ENCODE measurements at regions not wholly inside any gene's neighbourhood (a gene's known extent, or its start where the extent isn't known, plus 50 kb on each side); places are given as distances from the start of the nearest gene placed in this dataset.
"Not testable (repeated sequence)": the region's sequence is repeated elsewhere in the genome, so short reads cannot be mapped to it uniquely, and the experiment has no call there.

DNA sequence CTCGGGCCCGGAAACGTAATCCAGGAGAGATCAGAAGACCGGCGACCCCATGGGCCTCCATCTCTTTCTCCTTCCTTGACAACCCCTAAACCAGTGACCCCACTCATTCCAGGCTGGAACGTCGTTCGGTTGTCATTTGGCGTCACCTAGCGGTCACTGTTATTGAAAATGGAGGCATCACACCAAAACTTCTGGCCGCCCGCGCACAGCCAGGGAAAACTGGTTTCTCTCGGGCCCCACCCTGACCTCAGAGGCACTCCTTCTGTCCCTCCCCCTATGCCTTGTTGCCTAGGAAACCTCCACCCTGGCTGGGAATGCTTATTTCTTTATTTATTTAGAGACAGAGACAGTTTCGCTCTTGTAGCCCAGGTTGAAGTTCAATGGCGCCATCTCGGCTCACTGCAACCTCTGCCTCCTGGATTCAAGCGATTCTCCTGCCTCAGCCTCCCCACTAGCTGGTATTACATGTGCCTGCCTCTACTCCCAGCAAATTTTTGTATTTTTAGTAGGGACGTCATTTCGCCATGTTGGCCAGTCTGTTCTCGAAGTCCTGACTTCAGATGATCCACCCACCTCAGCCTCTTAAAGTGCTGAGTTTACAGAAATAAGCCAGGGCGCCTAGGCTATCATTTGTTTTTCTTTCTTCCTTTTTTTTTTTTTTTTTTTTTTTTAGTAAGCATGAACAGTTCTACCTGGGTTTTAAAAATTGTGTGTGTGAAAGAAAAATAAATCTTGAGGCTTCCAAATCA is 2144.1 kb upstream of the TPTE start:
- H3K4me3 Mint-ChIP-seq, H3K27me3 Mint-ChIP-seq, DNase-seq, H3K9me3 Mint-ChIP-seq, H3K4me1 Mint-ChIP-seq, H3K27ac Mint-ChIP-seq: not testable (repeated sequence)
- ATAC-seq: peak; percentile 73

GRCh38 chr21:8380419-8381079 is 2140.8 kb upstream of the TPTE start:
- H3K4me3 Mint-ChIP-seq, DNase-seq, H3K27ac Mint-ChIP-seq, H3K9me3 Mint-ChIP-seq, H3K27me3 Mint-ChIP-seq, H3K4me1 Mint-ChIP-seq: not testable (repeated sequence)
- peak; percentile 55 for ATAC-seq

DNA sequence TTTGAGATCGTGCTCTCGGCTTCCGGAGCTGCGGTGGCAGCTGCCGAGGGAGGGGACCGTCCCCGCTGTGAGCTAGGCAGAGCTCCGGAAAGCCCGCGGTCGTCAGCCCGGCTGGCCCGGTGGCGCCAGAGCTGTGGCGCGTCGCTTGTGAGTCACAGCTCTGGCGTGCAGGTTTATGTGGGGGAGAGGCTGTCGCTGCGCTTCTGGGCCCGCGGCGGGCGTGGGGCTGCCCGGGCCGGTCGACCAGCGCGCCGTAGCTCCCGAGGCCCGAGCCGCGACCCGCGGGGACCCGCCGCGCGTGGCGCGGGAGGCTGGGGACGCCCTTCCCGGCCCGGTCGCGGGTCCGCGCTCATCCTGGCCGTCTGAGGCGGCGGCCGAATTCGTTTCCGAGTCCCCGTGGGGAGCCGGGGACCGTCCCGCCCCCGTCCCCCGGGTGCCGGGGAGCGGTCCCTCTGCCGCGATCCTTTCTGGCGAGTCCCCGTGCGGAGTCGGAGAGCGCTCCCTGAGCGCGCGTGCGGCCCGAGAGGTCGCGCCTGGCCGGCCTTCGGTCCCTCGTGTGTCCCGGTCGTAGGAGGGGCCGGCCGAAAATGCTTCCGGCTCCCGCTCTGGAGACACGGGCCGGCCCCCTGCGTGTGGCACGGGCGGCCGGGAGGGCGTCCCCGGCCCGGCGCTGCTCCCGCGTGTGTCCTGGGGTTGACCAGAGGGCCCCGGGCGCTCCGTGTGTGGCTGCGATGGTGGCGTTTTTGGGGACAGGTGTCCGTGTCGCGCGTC is 2133.0 kb upstream of the TPTE start:
- not testable (repeated sequence) for H3K27ac Mint-ChIP-seq, H3K9me3 Mint-ChIP-seq, H3K4me1 Mint-ChIP-seq, H3K27me3 Mint-ChIP-seq, H3K4me3 Mint-ChIP-seq, DNase-seq
- ATAC-seq: peak; percentile 100

- not testable (repeated sequence) for H3K27ac Mint-ChIP-seq, H3K4me3 Mint-ChIP-seq, H3K4me1 Mint-ChIP-seq, DNase-seq, ATAC-seq, H3K27me3 Mint-ChIP-seq, H3K9me3 Mint-ChIP-seq
Observed at GRCh38 chr21:8388940-8389238, 2132.5 kb upstream of the TPTE start.

DNA sequence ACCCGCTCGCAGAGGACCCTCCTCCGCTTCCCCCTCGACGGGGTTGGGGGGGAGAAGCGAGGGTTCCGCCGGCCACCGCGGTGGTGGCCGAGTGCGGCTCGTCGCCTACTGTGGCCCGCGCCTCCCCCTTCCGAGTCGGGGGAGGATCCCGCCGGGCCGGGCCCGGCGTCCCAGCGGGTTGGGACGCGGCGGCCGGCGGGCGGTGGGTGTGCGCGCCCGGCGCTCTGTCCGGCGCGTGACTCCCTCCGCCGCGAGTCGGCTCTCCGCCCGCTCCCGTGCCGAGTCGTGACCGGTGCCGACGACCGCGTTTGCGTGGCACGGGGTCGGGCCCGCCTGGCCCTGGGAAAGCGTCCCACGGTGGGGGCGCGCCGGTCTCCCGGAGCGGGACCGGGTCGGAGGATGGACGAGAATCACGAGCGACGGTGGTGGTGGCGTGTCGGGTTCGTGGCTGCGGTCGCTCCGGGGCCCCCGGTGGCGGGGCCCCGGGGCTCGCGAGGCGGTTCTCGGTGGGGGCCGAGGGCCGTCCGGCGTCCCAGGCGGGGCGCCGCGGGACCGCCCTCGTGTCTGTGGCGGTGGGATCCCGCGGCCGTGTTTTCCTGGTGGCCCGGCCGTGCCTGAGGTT is 2130.7 kb upstream of the TPTE start:
- not testable (repeated sequence) for H3K4me3 Mint-ChIP-seq, H3K27ac Mint-ChIP-seq, H3K27me3 Mint-ChIP-seq, H3K4me1 Mint-ChIP-seq, H3K9me3 Mint-ChIP-seq, DNase-seq, ATAC-seq

GRCh38 chr21:8394380-8394779 is 2127.0 kb upstream of the TPTE start:
- H3K9me3 Mint-ChIP-seq, ATAC-seq, H3K4me3 Mint-ChIP-seq, H3K27me3 Mint-ChIP-seq, H3K4me1 Mint-ChIP-seq, DNase-seq, H3K27ac Mint-ChIP-seq: not testable (repeated sequence)

GRCh38 chr21:8395992-8396391 is 2125.4 kb upstream of the TPTE start:
- H3K9me3 Mint-ChIP-seq, H3K4me1 Mint-ChIP-seq, ATAC-seq, H3K27me3 Mint-ChIP-seq, H3K27ac Mint-ChIP-seq, DNase-seq, H3K4me3 Mint-ChIP-seq: not testable (repeated sequence)

- H3K27me3 Mint-ChIP-seq, H3K9me3 Mint-ChIP-seq, H3K4me1 Mint-ChIP-seq, H3K4me3 Mint-ChIP-seq, H3K27ac Mint-ChIP-seq, ATAC-seq, DNase-seq: not testable (repeated sequence)
Observed at GRCh38 chr21:8398870-8399437, 2122.4 kb upstream of the TPTE start.

- H3K9me3 Mint-ChIP-seq, H3K4me3 Mint-ChIP-seq, H3K4me1 Mint-ChIP-seq, ATAC-seq, H3K27me3 Mint-ChIP-seq, DNase-seq, H3K27ac Mint-ChIP-seq: not testable (repeated sequence)
Observed at GRCh38 chr21:8399866-8400265, 2121.5 kb upstream of the TPTE start.

DNA sequence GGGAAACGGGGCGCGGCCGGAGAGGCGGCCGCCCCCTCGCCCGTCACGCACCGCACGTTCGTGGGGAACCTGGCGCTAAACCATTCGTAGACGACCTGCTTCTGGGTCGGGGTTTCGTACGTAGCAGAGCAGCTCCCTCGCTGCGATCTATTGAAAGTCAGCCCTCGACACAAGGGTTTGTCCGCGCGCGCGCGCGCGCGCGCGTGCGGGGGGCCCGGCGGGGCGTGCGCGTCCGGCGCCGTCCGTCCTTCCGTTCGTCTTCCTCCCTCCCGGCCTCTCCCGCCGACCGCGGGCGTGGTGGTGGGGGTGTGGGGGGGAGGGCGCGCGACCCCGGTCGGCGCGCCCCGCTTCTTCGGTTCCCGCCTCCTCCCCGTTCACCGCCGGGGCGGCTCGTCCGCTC is 2119.6 kb upstream of the TPTE start:
- not testable (repeated sequence) for ATAC-seq, DNase-seq, H3K27me3 Mint-ChIP-seq, H3K4me1 Mint-ChIP-seq, H3K4me3 Mint-ChIP-seq, H3K9me3 Mint-ChIP-seq, H3K27ac Mint-ChIP-seq

- not testable (repeated sequence) for H3K4me3 Mint-ChIP-seq, H3K9me3 Mint-ChIP-seq, ATAC-seq
Observed at GRCh38 chr21:8406331-8406730, 2115.1 kb upstream of the TPTE start.

GRCh38 chr21:8411139-8411671 is 2110.2 kb upstream of the TPTE start:
- not testable (repeated sequence) for H3K27me3 Mint-ChIP-seq, H3K9me3 Mint-ChIP-seq, DNase-seq, H3K4me1 Mint-ChIP-seq
- Mint-ChIP-seq H3K4me3 (peak overlapping the region in 1 of 2 donors; percentile 35), H3K27ac (peak overlapping the region; percentile 80 to 97)
- ATAC-seq: peak; percentile 18

More at GRCh38 chr21:8406331-8406730, 2115.1 kb upstream of the TPTE start:
- H3K27ac Mint-ChIP-seq, DNase-seq, H3K27me3 Mint-ChIP-seq, H3K4me1 Mint-ChIP-seq: not testable (repeated sequence)

DNA sequence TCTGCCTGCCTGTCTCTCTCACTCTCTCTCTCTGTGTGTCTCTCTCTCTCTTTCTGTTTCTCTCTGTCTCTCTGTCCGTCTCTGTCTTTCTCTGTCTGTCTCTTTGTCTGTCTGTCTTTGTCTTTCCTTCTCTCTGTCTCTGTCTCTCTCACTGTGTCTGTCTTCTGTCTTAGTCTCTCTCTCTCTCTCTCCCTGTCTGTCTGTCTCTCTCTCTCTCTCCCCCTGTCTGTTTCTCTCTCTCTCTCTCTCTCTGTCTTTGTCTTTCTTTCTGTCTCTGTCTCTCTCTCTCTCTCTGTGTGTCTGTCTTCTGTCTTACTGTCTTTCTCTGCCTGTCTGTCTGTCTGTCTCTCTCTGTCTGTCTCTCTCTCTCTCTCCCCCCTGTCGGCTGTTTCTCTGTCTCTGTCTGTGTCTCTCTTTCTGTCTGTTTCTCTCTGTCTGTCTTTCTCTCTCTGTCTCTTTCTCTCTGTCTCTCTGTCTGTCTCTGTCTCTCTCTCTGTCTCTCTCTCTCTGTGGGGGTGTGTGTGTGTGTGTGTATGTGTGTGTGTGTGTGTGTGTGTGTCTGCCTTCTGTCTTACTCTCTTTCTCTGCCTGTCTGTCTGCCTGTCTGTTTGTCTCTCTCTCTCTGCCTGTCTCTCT is 2101.3 kb upstream of the TPTE start:
- peaks cover 12% of the 10 kb centered on the region for H3K27me3 Mint-ChIP-seq
- not testable (repeated sequence) for H3K4me1 Mint-ChIP-seq, H3K9me3 Mint-ChIP-seq, H3K4me3 Mint-ChIP-seq
- H3K27ac Mint-ChIP-seq: peak overlapping the region; percentile 5 to 38
- ATAC-seq (peak; percentile 89), DNase-seq (peak; percentile 38 to 59)

GRCh38 chr21:8427790-8428667 is 2093.4 kb upstream of the TPTE start:
- ATAC-seq: peak; percentile 76
- H3K27me3 Mint-ChIP-seq, H3K9me3 Mint-ChIP-seq, DNase-seq, H3K4me1 Mint-ChIP-seq, H3K4me3 Mint-ChIP-seq, H3K27ac Mint-ChIP-seq: not testable (repeated sequence)
